Body of pancreas (tissue), 4 donors: ENCODE measurements at regions not wholly inside any gene's neighbourhood (a gene's known extent, or its start where the extent isn't known, plus 50 kb on each side); places are given as distances from the start of the nearest gene placed in this dataset.

Experiments
- ATAC-seq: fragments of 150-250 bp; one replicate; pipeline ENCODE4 v1.9.1; 2016
- DNase-seq, 4 donors: peaks; one replicate each; pipeline ENCODE4 v3.0.0-alpha.2; 2019
- H3K27ac ChIP-seq, 4 donors: fragments of 200-600 bp; sonication (generic); 1 replicate in 3 of 4; 2 replicates in 1 of 4; pipeline versions ENCODE4 v1.5.1 to v1.6.1; 2016 to 2019; ENCODE audit warnings: mild to moderate bottlenecking in 1 of 4, mixed read lengths in 1 of 4, moderate library complexity in 1 of 4
- H3K27me3 ChIP-seq, 2 donors: fragments of 200-600 bp; sonication (generic); one replicate each; pipeline ENCODE4 v1.6.0; 2016; ENCODE audit warnings: mild to moderate bottlenecking in 1 of 2
- H3K36me3 ChIP-seq, 2 donors: fragments of 200-600 bp; sonication (generic); replicated peaks in 1 of 2; 2 replicates each; pipeline ENCODE4 v1.5.1; 2016; ENCODE audit warnings: low read depth in 2 of 2; ENCODE audit not compliant: insufficient read depth in 1 of 2
- H3K4me1 ChIP-seq: fragments of 200-600 bp; sonication (generic); one replicate; pipeline ENCODE4 v1.6.0; 2016
- H3K4me3 ChIP-seq, 2 donors: fragments of 200-600 bp; sonication (generic); 1 replicate in 1 of 2; 2 replicates in 1 of 2; pipeline ENCODE4 v1.5.1; 2016 to 2019
- H3K9me3 ChIP-seq, 3 donors: fragments of 200-600 bp; sonication (generic); 1 replicate in 2 of 3; 2 replicates in 1 of 3; pipeline ENCODE4 v1.5.1; 2016
- CTCF ChIP-seq, 7 experiments: fragments of 450-650 bp in 4 of 7; fragments of 200-600 bp in 3 of 7; sonication (generic) in 3 of 7; IDR thresholded peaks; one replicate each; pipeline ENCODE4 v1.5.1; 2016 to 2019; ENCODE audit warnings: antibody characterized with exemption in 7 of 7
- POLR2A ChIP-seq, 3 donors: fragments of 450-650 bp; IDR thresholded peaks; one replicate each; pipeline ENCODE4 v1.6.1; 2016; ENCODE audit warnings: antibody characterized with exemption in 3 of 3, mild to moderate bottlenecking in 2 of 3
- WGBS, 2 donors: methylation state at CpG; one replicate each; pipeline ENCODE4 v1.1.5; 2017; 5-methylcytosine and 5-hydroxymethylcytosine counted together
- intact Hi-C: fragments of 100-400 bp; cut with DNase I; formaldehyde crosslinking; loops from one replicate; pipeline ENCODE4 v1.15.1; 2023

- no peak for TF ChIP-seq POLR2A (IDR thresholded peaks at IDR 0.05)
- no peak for TF ChIP-seq CTCF (IDR thresholded peaks at IDR 0.05)
- no peak for DNase-seq
- no peak for ATAC-seq
- intact Hi-C loops, result no loop called here
- WGBS, 2 donors, result 72% methylated on average over 3 of the region's 3 CpGs
- H3K4me3 ChIP-seq, result no peak overlapping the region
- no peak overlapping the region for H3K27ac ChIP-seq
- no peaks in the 10 kb centered on the region for H3K4me1 ChIP-seq
- no peaks in the 10 kb centered on the region for H3K36me3 ChIP-seq
- no peaks in the 10 kb centered on the region for H3K9me3 ChIP-seq
- no peaks in the 10 kb centered on the region for H3K27me3 ChIP-seq
These were observed 247.7 kb upstream of the EDIL3 start for GRCh38 chr5:84632418-84632817.

GRCh38 chr5:84628918-84629317 lies 244.2 kb upstream of the EDIL3 start:
- no peak for TF ChIP-seq POLR2A (IDR thresholded peaks at IDR 0.05)
- TF ChIP-seq CTCF (IDR thresholded peaks at IDR 0.05), result no peak
- WGBS, 2 donors, result 50 to 63% methylated on average over 2 of the region's 2 CpGs
- Histone ChIP-seq H3K27me3 (no peaks in the 10 kb centered on the region), H3K9me3 (no peaks in the 10 kb centered on the region), H3K36me3 (no peaks in the 10 kb centered on the region), H3K4me3 (no peak overlapping the region), H3K4me1 (no peaks in the 10 kb centered on the region), H3K27ac (no peak overlapping the region)
- ATAC-seq (no peak), DNase-seq (no peak)
- intact Hi-C loops, result no loop called here

GRCh38 chr5:84623019-84623418 lies 238.3 kb upstream of the EDIL3 start:
- Histone ChIP-seq H3K36me3 (no peaks in the 10 kb centered on the region), H3K4me1 (no peaks in the 10 kb centered on the region), H3K9me3 (no peaks in the 10 kb centered on the region), H3K27me3 (no peaks in the 10 kb centered on the region), H3K4me3 (no peak overlapping the region), H3K27ac (no peak overlapping the region)
- intact Hi-C loops, result no loop called here
- ATAC-seq (no peak), DNase-seq (no peak)
- WGBS, 2 donors, result 9 to 12% methylated on average over 2 of the region's 2 CpGs
- no peak for TF ChIP-seq CTCF (IDR thresholded peaks at IDR 0.05)
- TF ChIP-seq POLR2A (IDR thresholded peaks at IDR 0.05), result no peak

- Histone ChIP-seq H3K27me3 (no peaks in the 10 kb centered on the region), H3K36me3 (no peaks in the 10 kb centered on the region), H3K4me3 (no peak overlapping the region), H3K9me3 (no peaks in the 10 kb centered on the region), H3K27ac (no peak overlapping the region), H3K4me1 (no peaks in the 10 kb centered on the region)
- intact Hi-C loops, result no loop called here
- ATAC-seq (no peak), DNase-seq (no peak)
- 58 to 76% methylated on average over 3 of the region's 3 CpGs for WGBS, 2 donors
- TF ChIP-seq POLR2A (IDR thresholded peaks at IDR 0.05), result no peak
- TF ChIP-seq CTCF (IDR thresholded peaks at IDR 0.05), result no peak
These were observed 237.8 kb upstream of the EDIL3 start for GRCh38 chr5:84622461-84622860.

GRCh38 chr5:84618262-84618661 lies 233.6 kb upstream of the EDIL3 start:
- H3K36me3 ChIP-seq, result no peaks in the 10 kb centered on the region
- no peaks in the 10 kb centered on the region for H3K4me1 ChIP-seq
- ATAC-seq (no peak), DNase-seq (no peak)
- no peak overlapping the region for H3K27ac ChIP-seq
- 12 to 15% methylated on average over 1 of the region's 1 CpG for WGBS, 2 donors
- TF ChIP-seq POLR2A (IDR thresholded peaks at IDR 0.05), result no peak
- no peak for TF ChIP-seq CTCF (IDR thresholded peaks at IDR 0.05)
- H3K27me3 ChIP-seq, result no peaks in the 10 kb centered on the region
- no peaks in the 10 kb centered on the region for H3K9me3 ChIP-seq
- H3K4me3 ChIP-seq, result no peak overlapping the region
- intact Hi-C loops, result no loop called here
